GM23248 (cell line): ENCODE measurements at regions not wholly inside any gene's neighbourhood (a gene's known extent, or its start where the extent isn't known, plus 50 kb on each side); places are given as distances from the start of the nearest gene placed in this dataset.
"Not testable (repeated sequence)": the region's sequence is repeated elsewhere in the genome, so short reads cannot be mapped to it uniquely, and the experiment has no call there.

Source experiments
- DNase-seq: peaks from one replicate; pipeline ENCODE4 v3.0.0-alpha.2; 2015
- H2AFZ ChIP-seq: fragments of 200-600 bp; sonication (generic); 2 replicates; pipeline ENCODE4 v1.6.1; 2016; ENCODE audit warnings: antibody characterized with exemption
- H3F3A ChIP-seq: fragments of 200-600 bp; sonication (generic); 2 replicates; pipeline ENCODE4 v1.6.1; 2016; ENCODE audit warnings: mild to moderate bottlenecking, antibody characterized with exemption, mixed run types; ENCODE audit not compliant: insufficient read depth
- H3K27ac ChIP-seq: fragments of 200-600 bp; sonication (generic); 2 replicates; pipeline ENCODE4 v1.5.1; 2016; ENCODE audit warnings: mild to moderate bottlenecking
- H3K27me3 ChIP-seq: fragments of 200-600 bp; sonication (generic); replicated peaks from 2 replicates; pipeline ENCODE4 v1.6.1; 2016; ENCODE audit warnings: mild to moderate bottlenecking; ENCODE audit not compliant: insufficient read depth
- H3K36me3 ChIP-seq: fragments of 200-600 bp; sonication (generic); 2 replicates; pipeline ENCODE4 v1.6.1; 2016; ENCODE audit warnings: low read depth, mild to moderate bottlenecking
- H3K4me1 ChIP-seq: fragments of 200-600 bp; sonication (generic); 2 replicates; pipeline ENCODE4 v1.6.1; 2016; ENCODE audit warnings: mild to moderate bottlenecking; ENCODE audit not compliant: insufficient read depth
- H3K4me2 ChIP-seq: fragments of 200-600 bp; sonication (generic); one replicate; pipeline ENCODE4 v1.6.1; 2016; ENCODE audit warnings: mild to moderate bottlenecking; ENCODE audit not compliant: unreplicated experiment
- H3K4me3 ChIP-seq: fragments of 200-600 bp; sonication (generic); 2 replicates; pipeline ENCODE4 v1.5.1; 2016; ENCODE audit warnings: mild to moderate bottlenecking
- H3K79me2 ChIP-seq: fragments of 200-600 bp; sonication (generic); 2 replicates; pipeline ENCODE4 v1.6.1; 2016; ENCODE audit warnings: mild to moderate bottlenecking; ENCODE audit not compliant: insufficient read depth
- H3K9ac ChIP-seq: fragments of 200-600 bp; sonication (generic); 2 replicates; pipeline ENCODE4 v1.6.1; 2016; ENCODE audit warnings: mild to moderate bottlenecking
- H3K9me2 ChIP-seq: fragments of 200-600 bp; sonication (generic); 2 replicates; pipeline ENCODE4 v1.6.1; 2016; ENCODE audit warnings: mixed run types, mild to moderate bottlenecking, moderate library complexity; ENCODE audit not compliant: insufficient read depth
- H3K9me3 ChIP-seq: fragments of 200-600 bp; sonication (generic); one replicate; pipeline ENCODE4 v1.6.1; 2017; ENCODE audit warnings: low read depth
- H4K20me1 ChIP-seq: fragments of 200-600 bp; sonication (generic); 2 replicates; pipeline ENCODE4 v1.6.0; 2016; ENCODE audit not compliant: insufficient read depth
- EZH2phosphoT487 ChIP-seq: fragments of 200-600 bp; sonication (generic); IDR thresholded peaks from 2 replicates; pipeline ENCODE4 v1.6.1; 2018; ENCODE audit warnings: antibody characterized with exemption, moderate library complexity, mild to moderate bottlenecking, low read depth; ENCODE audit not compliant: insufficient read depth
- WGBS, 2 experiments: methylation state at CpG; one replicate each; pipeline ENCODE4 v1.1.6; 2015 to 2017; ENCODE audit warnings: low lambda C conversion rate in 2 of 2, low coverage in 1 of 2; ENCODE audit errors: missing lambda C conversion rate in 2 of 2; 5-methylcytosine and 5-hydroxymethylcytosine counted together
- in situ Hi-C: fragments of 300-500 bp; cut with MboI; formaldehyde crosslinking; loops from 2 replicates; pipeline ENCODE4 v1.15.0; 2020

GRCh38 chr3:75432885-75433284 lies 231.2 kb upstream of the FRG2C start:
- H3K79me2 ChIP-seq, H4K20me1 ChIP-seq, H3K9me2 ChIP-seq, H3K9me3 ChIP-seq, H3K36me3 ChIP-seq, H3K27me3 ChIP-seq, in situ Hi-C loops, H2AFZ ChIP-seq: not testable (repeated sequence)
- H3K4me1 ChIP-seq = peaks cover 32% of the 10 kb centered on the region
- peak overlapping the region; percentile 97 for H3K9ac ChIP-seq
- peak overlapping the region; percentile 80 for H3K4me2 ChIP-seq
- 0 to 1% methylated on average over 8 of the region's 8 CpGs for whole genome bisulfite sequencing, 2 experiments
- peak; percentile 94 for TF ChIP-seq EZH2phosphoT487
- peak overlapping the region; percentile 97 for H3K27ac ChIP-seq
- H3F3A ChIP-seq = peaks cover 12% of the 10 kb centered on the region
- 0 out of 2 replicates have a peak overlapping the region, but pooled peaks have one; percentile 81 for H3K4me3 ChIP-seq
- peak; percentile 96 for DNase-seq

- 24 to 26% methylated on average over 3 of the region's 3 CpGs for WGBS, 2 experiments
- Histone ChIP-seq H3K4me3 (peak overlapping the region; percentile 81), H3K9ac (peak overlapping the region; percentile 97), H3K4me1 (peaks cover 28% of the 10 kb centered on the region), H3F3A (peaks cover 12% of the 10 kb centered on the region), H3K27ac (peak overlapping the region; percentile 97), H3K4me2 (peak overlapping the region; percentile 80)
- H3K9me3 ChIP-seq, H3K36me3 ChIP-seq, H3K79me2 ChIP-seq, H3K9me2 ChIP-seq, in situ Hi-C loops, H4K20me1 ChIP-seq, H3K27me3 ChIP-seq, H2AFZ ChIP-seq: not testable (repeated sequence)
- peak; percentile 30 for DNase-seq
Observed at GRCh38 chr3:75433295-75433694, 230.8 kb upstream of the FRG2C start.

- H3K36me3 ChIP-seq, H3K79me2 ChIP-seq, H3K9me2 ChIP-seq, in situ Hi-C loops, H4K20me1 ChIP-seq, H3K9me3 ChIP-seq, H3K27me3 ChIP-seq: not testable (repeated sequence)
- peak; percentile 83 for DNase-seq
- Histone ChIP-seq H3K9ac (peak overlapping the region; percentile 97), H3K4me3 (peak overlapping the region; percentile 81), H3K4me2 (peak overlapping the region; percentile 80), H3F3A (peaks cover 12% of the 10 kb centered on the region), H3K4me1 (peaks cover 17% of the 10 kb centered on the region), H3K27ac (peak overlapping the region; percentile 97), H2AFZ (peak overlapping the region; percentile 70)
- WGBS, 2 experiments = 0% methylated on average over 30 to 31 of the region's 32 CpGs
Observed at GRCh38 chr3:75434276-75434912, 229.7 kb upstream of the FRG2C start.

DNA sequence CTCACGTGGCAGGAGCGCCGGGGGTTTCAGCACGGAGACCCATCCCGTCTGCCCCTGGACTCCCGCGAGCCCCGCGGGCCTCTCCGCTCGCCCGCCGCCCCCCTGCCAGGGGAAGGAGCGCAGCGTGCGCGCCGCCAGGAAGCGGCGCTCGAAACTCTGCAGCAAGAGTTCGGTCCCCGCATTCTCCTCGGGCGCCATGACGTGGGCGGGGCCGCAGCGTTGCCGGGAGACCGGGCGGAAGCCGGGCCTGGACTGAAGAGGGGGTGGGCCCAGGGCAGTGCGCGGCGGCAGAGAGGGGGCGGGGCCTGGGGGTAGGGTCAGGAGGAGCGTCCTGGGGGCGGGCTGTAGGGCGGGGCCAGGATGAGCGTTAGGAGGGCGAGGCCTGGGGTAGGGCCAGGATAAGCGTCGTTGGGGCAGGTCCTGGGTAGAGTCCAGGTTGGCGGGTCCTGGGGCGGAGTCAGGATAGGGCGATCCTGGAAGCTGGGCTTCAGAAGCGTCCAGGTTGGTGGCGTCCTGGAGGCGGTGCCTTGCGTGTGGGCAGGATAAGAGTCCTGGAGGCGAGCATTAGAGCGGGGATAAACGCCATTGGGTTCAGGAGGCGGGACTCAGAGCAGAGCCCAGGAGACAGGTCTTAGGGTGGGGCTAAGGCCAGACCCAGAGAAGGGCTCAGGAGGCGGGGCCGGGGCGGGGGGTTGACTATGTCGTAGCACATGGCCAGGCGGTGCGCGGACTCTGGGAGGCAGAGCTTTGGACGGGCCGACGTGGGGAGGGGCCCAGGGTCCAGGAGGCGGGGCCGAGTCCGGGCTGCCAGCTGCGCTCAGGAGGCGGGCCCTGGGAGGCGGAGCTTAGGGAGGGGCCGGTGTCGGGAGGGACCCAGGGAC lies 229.0 kb upstream of the FRG2C start:
- H3K4me2 ChIP-seq = peak overlapping the region; percentile 80
- peak overlapping the region; percentile 81 for H3K4me3 ChIP-seq
- WGBS, 2 experiments = 0 to 1% methylated on average over 47 to 68 of the region's 73 CpGs
- H3K9me2 ChIP-seq, in situ Hi-C loops, H3K27me3 ChIP-seq, H3K36me3 ChIP-seq, H3K9me3 ChIP-seq, H4K20me1 ChIP-seq, H3K79me2 ChIP-seq: not testable (repeated sequence)
- H3K9ac ChIP-seq = peak overlapping the region; percentile 97
- peaks cover 12% of the 10 kb centered on the region for H3F3A ChIP-seq
- peaks cover 16% of the 10 kb centered on the region for H3K4me1 ChIP-seq
- H2AFZ ChIP-seq = peak overlapping the region; percentile 79
- peak; percentile 97 for DNase-seq
- peak overlapping the region; percentile 97 for H3K27ac ChIP-seq

- Histone ChIP-seq H2AFZ (peak overlapping the region; percentile 79), H3K4me1 (peaks cover 16% of the 10 kb centered on the region), H3K27ac (peak overlapping the region; percentile 69), H3K9ac (peak overlapping the region; percentile 66), H3K4me2 (peak overlapping the region; percentile 36), H3K4me3 (peak overlapping the region; percentile 70), H3F3A (peaks cover 12% of the 10 kb centered on the region)
- H3K27me3 ChIP-seq, H4K20me1 ChIP-seq, H3K9me2 ChIP-seq, H3K79me2 ChIP-seq, H3K9me3 ChIP-seq, H3K36me3 ChIP-seq, in situ Hi-C loops: not testable (repeated sequence)
- DNase-seq = peak; percentile 68
- WGBS, 2 experiments = 6 to 13% methylated on average over 10 to 29 of the region's 38 CpGs
Observed at GRCh38 chr3:75435794-75436400, 228.2 kb upstream of the FRG2C start.

DNA sequence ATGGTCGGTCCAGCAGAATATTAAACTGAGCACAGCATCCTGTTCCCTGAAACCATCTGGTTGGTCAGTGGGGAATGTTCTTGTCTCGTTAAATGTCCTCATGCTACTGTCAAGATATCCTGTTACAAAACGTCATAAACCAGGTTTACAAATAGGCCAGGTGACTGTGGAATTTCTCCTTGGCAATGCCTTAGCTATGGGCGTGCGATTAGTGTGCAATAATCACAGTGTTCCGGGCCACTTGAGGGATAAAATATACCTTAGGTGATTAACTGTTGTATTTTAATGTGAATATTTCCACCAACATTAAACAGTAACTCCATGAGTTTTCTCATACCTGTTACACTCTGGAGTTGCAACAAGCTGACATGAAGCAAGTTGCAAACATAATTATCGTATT lies 223.1 kb upstream of the FRG2C start:
- H3K9ac ChIP-seq, H3K27ac ChIP-seq, H3K79me2 ChIP-seq, DNase-seq, H3K9me2 ChIP-seq, H3K36me3 ChIP-seq, in situ Hi-C loops, H2AFZ ChIP-seq, H3K27me3 ChIP-seq, H3K4me3 ChIP-seq, H3K4me2 ChIP-seq, H3F3A ChIP-seq, H3K9me3 ChIP-seq, H3K4me1 ChIP-seq, H4K20me1 ChIP-seq: not testable (repeated sequence)
- WGBS, 2 experiments = 67 to 78% methylated on average over 7 of the region's 7 CpGs

DNA sequence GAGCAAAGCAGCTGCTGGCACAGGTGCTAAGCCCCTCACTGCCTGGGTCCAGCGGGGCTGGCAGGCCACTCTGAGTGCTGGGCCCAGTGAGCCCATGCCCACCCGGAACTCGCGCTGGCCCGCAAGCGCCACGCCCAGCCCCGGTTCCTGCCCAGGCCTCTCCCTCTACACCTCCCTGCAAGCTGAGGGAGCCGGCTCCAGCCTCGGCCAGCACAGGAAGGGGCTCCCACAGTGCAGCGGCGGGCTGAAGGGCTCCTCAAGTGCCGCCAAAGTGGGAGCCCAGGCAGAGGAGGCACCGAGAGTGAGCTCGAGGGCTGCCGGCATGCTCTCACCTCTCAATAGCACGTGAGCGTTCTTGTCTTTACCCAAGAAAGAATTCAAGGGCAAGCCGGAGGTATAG lies 219.5 kb upstream of the FRG2C start:
- H3K4me1 ChIP-seq, H3K4me3 ChIP-seq, H3K27me3 ChIP-seq, H2AFZ ChIP-seq, H3K79me2 ChIP-seq, H3K4me2 ChIP-seq, H3K9me3 ChIP-seq, H3K36me3 ChIP-seq, H3K27ac ChIP-seq, in situ Hi-C loops, H3K9me2 ChIP-seq, H4K20me1 ChIP-seq, H3K9ac ChIP-seq, DNase-seq, H3F3A ChIP-seq: not testable (repeated sequence)
- 86 to 93% methylated on average over 14 to 19 of the region's 19 CpGs for WGBS, 2 experiments
